ENCODE measurements at regions not wholly inside any gene's neighbourhood (a gene's known extent, or its start where the extent isn't known, plus 50 kb on each side); places are given as distances from the start of the nearest gene placed in this dataset.

GRCh38 chr4:178632415-178632814 lies 1190.2 kb upstream of the AGA start:
- H3K4me3 ChIP-seq (ENCODE audit: low read depth, low read length): no peak overlapping the region
- no peak for DNase-seq
- H3K27ac ChIP-seq: no peak overlapping the region
- no peak for TF ChIP-seq CTCF (IDR thresholded peaks at IDR 0.05; ENCODE audit: low read depth, low read length)
- H3K27me3 ChIP-seq (ENCODE audit: insufficient read depth, low read depth, severe bottlenecking): peaks cover 47% of the 10 kb centered on the region
- H3K9me3 ChIP-seq (ENCODE audit: severe bottlenecking): no peaks in the 10 kb centered on the region
- H3K36me3 ChIP-seq: no peaks in the 10 kb centered on the region

DNA sequence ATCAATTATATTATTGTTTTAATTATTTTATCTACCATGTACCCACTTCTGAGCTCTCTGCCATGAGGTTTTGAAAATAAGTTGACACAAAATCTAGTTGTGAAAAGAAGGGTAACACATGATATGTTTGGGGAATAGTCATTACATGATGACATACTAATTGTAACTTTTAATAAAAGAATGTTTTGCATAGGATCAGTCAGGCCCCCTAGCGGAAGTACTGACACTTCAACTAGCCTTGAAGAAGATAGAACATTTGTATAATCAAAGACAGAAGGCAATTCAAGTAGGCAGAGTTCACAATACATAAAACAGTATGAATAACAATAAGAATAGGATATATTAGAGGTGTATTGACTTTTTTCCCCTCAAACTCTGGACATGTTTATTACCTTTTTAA lies 1191.0 kb upstream of the AGA start:
- Histone ChIP-seq H3K4me3 (ENCODE audit: low read depth, low read length) (no peak overlapping the region), H3K27ac (no peak overlapping the region), H3K36me3 (no peaks in the 10 kb centered on the region), H3K9me3 (ENCODE audit: severe bottlenecking) (no peaks in the 10 kb centered on the region), H3K27me3 (ENCODE audit: insufficient read depth, low read depth, severe bottlenecking) (peaks cover 49% of the 10 kb centered on the region)
- DNase-seq: no peak
- 0 out of 2 replicates have a peak, but pooled peaks have one; percentile 2 for TF ChIP-seq CTCF (IDR thresholded peaks at IDR 0.05; ENCODE audit: low read depth, low read length)

DNA sequence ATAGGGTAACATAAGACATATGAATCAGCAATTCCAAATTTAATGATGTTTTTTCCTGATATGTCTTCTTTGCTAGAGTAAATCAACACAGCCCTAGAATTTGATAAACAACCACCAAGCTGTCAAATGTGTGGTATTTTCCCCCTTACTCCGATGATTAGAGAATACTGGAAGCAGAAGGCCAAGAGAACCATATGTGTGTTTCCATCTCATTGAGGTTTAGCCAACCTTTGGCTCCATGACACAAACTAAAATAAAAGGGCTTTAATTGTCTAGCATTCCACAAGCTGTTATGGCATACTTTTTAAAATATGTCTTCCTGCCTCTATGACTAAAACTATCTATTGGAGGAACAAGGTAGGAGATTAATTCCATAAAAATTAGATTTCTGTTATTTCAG lies 1222.4 kb upstream of the AGA start:
- Histone ChIP-seq H3K4me3 (ENCODE audit: low read depth, low read length) (no peak overlapping the region), H3K27me3 (ENCODE audit: insufficient read depth, low read depth, severe bottlenecking) (peaks cover 52% of the 10 kb centered on the region), H3K36me3 (no peaks in the 10 kb centered on the region), H3K27ac (no peak overlapping the region), H3K9me3 (ENCODE audit: severe bottlenecking) (no peaks in the 10 kb centered on the region)
- TF ChIP-seq CTCF (IDR thresholded peaks at IDR 0.05; ENCODE audit: low read depth, low read length): no peak
- DNase-seq: no peak

- no peak for DNase-seq
- peaks cover 55% of the 10 kb centered on the region for H3K27me3 ChIP-seq (ENCODE audit: insufficient read depth, low read depth, severe bottlenecking)
- H3K36me3 ChIP-seq: no peaks in the 10 kb centered on the region
- H3K9me3 ChIP-seq (ENCODE audit: severe bottlenecking): no peaks in the 10 kb centered on the region
- H3K4me3 ChIP-seq (ENCODE audit: low read depth, low read length): no peak overlapping the region
- H3K27ac ChIP-seq: no peak overlapping the region
- TF ChIP-seq CTCF (IDR thresholded peaks at IDR 0.05; ENCODE audit: low read depth, low read length): no peak
Measured at GRCh38 chr4:178665916-178666315, 1223.7 kb upstream of the AGA start.

- no peak for DNase-seq
- no peaks in the 10 kb centered on the region for H3K36me3 ChIP-seq
- no peak overlapping the region for H3K4me3 ChIP-seq (ENCODE audit: low read depth, low read length)
- H3K27me3 ChIP-seq (ENCODE audit: insufficient read depth, low read depth, severe bottlenecking): peaks cover 49% of the 10 kb centered on the region
- H3K9me3 ChIP-seq (ENCODE audit: severe bottlenecking): no peaks in the 10 kb centered on the region
- no peak overlapping the region for H3K27ac ChIP-seq
- no peak for TF ChIP-seq CTCF (IDR thresholded peaks at IDR 0.05; ENCODE audit: low read depth, low read length)
Measured at GRCh38 chr4:178671766-178672165, 1229.5 kb upstream of the AGA start.

DNA sequence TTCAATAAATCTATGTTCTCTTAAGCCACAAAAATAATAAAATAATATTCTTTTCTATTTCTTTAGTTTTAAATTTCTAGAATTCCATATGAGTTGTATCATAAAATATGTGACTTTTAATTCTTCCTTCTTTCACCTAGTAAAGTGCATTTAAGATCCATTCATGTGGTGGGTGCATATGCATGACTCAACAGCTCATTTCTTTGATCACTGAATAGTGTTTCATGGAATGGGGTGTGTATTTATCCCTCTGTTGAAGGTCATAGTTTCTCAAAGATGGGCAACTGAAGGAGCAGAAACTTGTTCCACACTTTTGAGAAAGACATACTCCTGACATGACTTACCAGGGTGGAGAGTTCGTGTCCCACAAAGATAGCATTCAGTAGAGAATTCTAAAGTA lies 1230.3 kb upstream of the AGA start:
- no peak overlapping the region for H3K27ac ChIP-seq
- no peak for TF ChIP-seq CTCF (IDR thresholded peaks at IDR 0.05; ENCODE audit: low read depth, low read length)
- H3K36me3 ChIP-seq: no peaks in the 10 kb centered on the region
- no peaks in the 10 kb centered on the region for H3K9me3 ChIP-seq (ENCODE audit: severe bottlenecking)
- no peak for DNase-seq
- no peak overlapping the region for H3K4me3 ChIP-seq (ENCODE audit: low read depth, low read length)
- peaks cover 42% of the 10 kb centered on the region for H3K27me3 ChIP-seq (ENCODE audit: insufficient read depth, low read depth, severe bottlenecking)
